Mesothelial cell of epicardium (in vitro differentiated cells): ENCODE measurements at regions not wholly inside any gene's neighbourhood (a gene's known extent, or its start where the extent isn't known, plus 50 kb on each side); places are given as distances from the start of the nearest gene placed in this dataset.

Experiments used
- DNase-seq, 2 experiments: peaks; one replicate each; pipeline ENCODE4 v3.0.0; 2021; ENCODE audit warnings: low spot score in 2 of 2; ENCODE audit not compliant: unreplicated experiment in 2 of 2
- H3K27ac Mint-ChIP-seq: 2 replicates; pipeline ENCODE4 v1.8.0; 2021; ENCODE audit warnings: mixed read lengths
- H3K27me3 Mint-ChIP-seq: 2 replicates; pipeline ENCODE4 v1.8.0; 2021; ENCODE audit warnings: low read depth, mixed read lengths
- H3K36me3 Mint-ChIP-seq: 2 replicates; pipeline ENCODE4 v1.8.0; 2021; ENCODE audit warnings: mixed read lengths
- H3K4me1 Mint-ChIP-seq: 2 replicates; pipeline ENCODE4 v1.8.0; 2021; ENCODE audit warnings: mixed read lengths
- H3K4me3 Mint-ChIP-seq: 2 replicates; pipeline ENCODE4 v1.8.0; 2021; ENCODE audit warnings: mild to moderate bottlenecking, moderate library complexity, mixed read lengths
- H3K9me3 Mint-ChIP-seq: 2 replicates; pipeline ENCODE4 v1.8.0; 2021; ENCODE audit warnings: mixed read lengths
- CTCF ChIP-seq: fragments of 200-600 bp; sonication (generic); IDR thresholded peaks from one replicate; pipeline ENCODE4 v1.5.0; 2021; ENCODE audit warnings: antibody characterized with exemption; ENCODE audit not compliant: unreplicated experiment

GRCh38 chr13:40002016-40002415 is 346.6 kb downstream of the COG6 start:
- no peak overlapping the region for H3K27ac Mint-ChIP-seq
- H3K9me3 Mint-ChIP-seq = peaks cover 15% of the 10 kb centered on the region
- no peak for TF ChIP-seq CTCF
- no peak for DNase-seq
- H3K4me1 Mint-ChIP-seq = no peaks in the 10 kb centered on the region
- no peaks in the 10 kb centered on the region for H3K27me3 Mint-ChIP-seq
- H3K4me3 Mint-ChIP-seq = no peak overlapping the region
- no peaks in the 10 kb centered on the region for H3K36me3 Mint-ChIP-seq

GRCh38 chr13:40013554-40013953 is 358.1 kb downstream of the COG6 start:
- no peak for DNase-seq
- no peak overlapping the region for H3K4me3 Mint-ChIP-seq
- no peak for TF ChIP-seq CTCF
- peaks cover 7% of the 10 kb centered on the region for H3K4me1 Mint-ChIP-seq
- no peaks in the 10 kb centered on the region for H3K36me3 Mint-ChIP-seq
- no peak overlapping the region for H3K27ac Mint-ChIP-seq
- H3K9me3 Mint-ChIP-seq = peaks cover 15% of the 10 kb centered on the region
- H3K27me3 Mint-ChIP-seq = no peaks in the 10 kb centered on the region

GRCh38 chr13:40016953-40017660 is 361.6 kb downstream of the COG6 start:
- no peak for DNase-seq
- Mint-ChIP-seq H3K4me3 (no peak overlapping the region), H3K36me3 (no peaks in the 10 kb centered on the region), H3K27me3 (no peaks in the 10 kb centered on the region), H3K4me1 (peaks cover 7% of the 10 kb centered on the region), H3K9me3 (no peaks in the 10 kb centered on the region), H3K27ac (no peak overlapping the region)
- TF ChIP-seq CTCF = no peak

- no peak overlapping the region for H3K27ac Mint-ChIP-seq
- no peak overlapping the region for H3K4me3 Mint-ChIP-seq
- no peaks in the 10 kb centered on the region for H3K9me3 Mint-ChIP-seq
- H3K36me3 Mint-ChIP-seq = no peaks in the 10 kb centered on the region
- no peak for TF ChIP-seq CTCF
- no peaks in the 10 kb centered on the region for H3K27me3 Mint-ChIP-seq
- no peak for DNase-seq
- peaks cover 7% of the 10 kb centered on the region for H3K4me1 Mint-ChIP-seq
Measured at GRCh38 chr13:40017662-40018262, 362.3 kb downstream of the COG6 start.

- peaks cover 7% of the 10 kb centered on the region for H3K4me1 Mint-ChIP-seq
- no peaks in the 10 kb centered on the region for H3K27me3 Mint-ChIP-seq
- no peak for DNase-seq
- H3K4me3 Mint-ChIP-seq = no peak overlapping the region
- no peak for TF ChIP-seq CTCF
- H3K27ac Mint-ChIP-seq = no peak overlapping the region
- peaks cover 7% of the 10 kb centered on the region for H3K9me3 Mint-ChIP-seq
- H3K36me3 Mint-ChIP-seq = peaks cover under 1% of the 10 kb centered on the region
Measured at GRCh38 chr13:40023595-40024203, 368.2 kb downstream of the COG6 start.
